Testis (tissue), 2 donors: ENCODE measurements at regions not wholly inside any gene's neighbourhood (a gene's known extent, or its start where the extent isn't known, plus 50 kb on each side); places are given as distances from the start of the nearest gene placed in this dataset.

Source experiments
- DNase-seq: peaks from one replicate; pipeline ENCODE4 v3.0.0-alpha.2; 2019
- H3K27ac ChIP-seq, 2 donors: fragments of 200-600 bp; sonication (generic); one replicate each; pipeline ENCODE4 v1.5.1; 2019
- H3K27me3 ChIP-seq: fragments of 200-600 bp; sonication (generic); one replicate; pipeline ENCODE4 v1.5.1; 2019
- H3K36me3 ChIP-seq: fragments of 200-600 bp; sonication (generic); one replicate; pipeline ENCODE4 v1.5.1; 2017; ENCODE audit warnings: low read depth; ENCODE audit errors: missing control alignments
- H3K4me1 ChIP-seq: fragments of 200-600 bp; sonication (generic); one replicate; pipeline ENCODE4 v1.5.1; 2019
- H3K4me3 ChIP-seq, 2 donors: fragments of 200-600 bp; sonication (generic); one replicate each; pipeline ENCODE4 v1.5.1; 2017 to 2019
- H3K9me3 ChIP-seq: fragments of 200-600 bp; sonication (generic); one replicate; pipeline ENCODE4 v1.5.1; 2017
- POLR2A ChIP-seq: fragments of 450-650 bp; IDR thresholded peaks from one replicate; pipeline ENCODE4 v1.6.1; 2017; ENCODE audit warnings: antibody characterized with exemption, mild to moderate bottlenecking, moderate library complexity
- WGBS, 2 donors: methylation state at CpG; one replicate each; pipeline ENCODE4 v1.1.5; 2018; 5-methylcytosine and 5-hydroxymethylcytosine counted together
- intact Hi-C: fragments of 100-400 bp; cut with DNase I; formaldehyde crosslinking; loops from one replicate; pipeline ENCODE4 v1.15.1; 2023; ENCODE audit warnings: low total_unique reads
- TF ChIP-seq, protein P1 (sequence below), 3 experiments: fragments of 450-650 bp in 2 of 3; fragments of 200-600 bp in 1 of 3; sonication (generic) in 1 of 3; IDR thresholded peaks; one replicate each; pipeline ENCODE4 v1.5.1; 2016 to 2019; ENCODE audit warnings: antibody characterized with exemption in 3 of 3, mild to moderate bottlenecking in 2 of 3, moderate library complexity in 1 of 3

DNA sequence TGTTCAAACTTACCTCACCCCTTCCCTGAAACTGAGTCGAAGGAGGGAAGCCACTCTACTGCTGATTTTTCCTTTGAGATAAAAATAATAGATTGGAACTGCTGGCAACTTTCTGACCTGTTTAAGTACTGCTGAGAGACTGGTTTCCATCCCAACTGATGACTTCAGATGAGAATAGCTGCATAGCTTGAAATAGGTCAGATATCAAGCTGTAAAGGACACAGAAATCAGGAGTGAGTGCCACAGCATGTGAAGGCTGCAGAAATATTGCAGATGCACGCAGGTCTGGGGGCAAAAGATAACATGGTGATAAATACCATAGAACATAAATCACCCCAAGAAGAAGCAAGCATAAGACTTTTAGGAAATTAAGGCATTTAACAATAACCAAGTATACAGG is 923.2 kb downstream of the SH3BGRL start:
- TF ChIP-seq POLR2A, result no peak
- TF ChIP-seq, protein P1, sequence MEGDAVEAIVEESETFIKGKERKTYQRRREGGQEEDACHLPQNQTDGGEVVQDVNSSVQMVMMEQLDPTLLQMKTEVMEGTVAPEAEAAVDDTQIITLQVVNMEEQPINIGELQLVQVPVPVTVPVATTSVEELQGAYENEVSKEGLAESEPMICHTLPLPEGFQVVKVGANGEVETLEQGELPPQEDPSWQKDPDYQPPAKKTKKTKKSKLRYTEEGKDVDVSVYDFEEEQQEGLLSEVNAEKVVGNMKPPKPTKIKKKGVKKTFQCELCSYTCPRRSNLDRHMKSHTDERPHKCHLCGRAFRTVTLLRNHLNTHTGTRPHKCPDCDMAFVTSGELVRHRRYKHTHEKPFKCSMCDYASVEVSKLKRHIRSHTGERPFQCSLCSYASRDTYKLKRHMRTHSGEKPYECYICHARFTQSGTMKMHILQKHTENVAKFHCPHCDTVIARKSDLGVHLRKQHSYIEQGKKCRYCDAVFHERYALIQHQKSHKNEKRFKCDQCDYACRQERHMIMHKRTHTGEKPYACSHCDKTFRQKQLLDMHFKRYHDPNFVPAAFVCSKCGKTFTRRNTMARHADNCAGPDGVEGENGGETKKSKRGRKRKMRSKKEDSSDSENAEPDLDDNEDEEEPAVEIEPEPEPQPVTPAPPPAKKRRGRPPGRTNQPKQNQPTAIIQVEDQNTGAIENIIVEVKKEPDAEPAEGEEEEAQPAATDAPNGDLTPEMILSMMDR (IDR thresholded peaks at IDR 0.05), result no peak
- no peak overlapping the region for H3K27ac ChIP-seq
- no peaks in the 10 kb centered on the region for H3K36me3 ChIP-seq
- H3K4me3 ChIP-seq, result no peak overlapping the region
- DNase-seq, result no peak
- no peaks in the 10 kb centered on the region for H3K9me3 ChIP-seq
- intact Hi-C loops, result no loop called here
- no peaks in the 10 kb centered on the region for H3K4me1 ChIP-seq
- no peaks in the 10 kb centered on the region for H3K27me3 ChIP-seq
- 26 to 28% methylated on average over 2 of the region's 2 CpGs for WGBS, 2 donors

DNA sequence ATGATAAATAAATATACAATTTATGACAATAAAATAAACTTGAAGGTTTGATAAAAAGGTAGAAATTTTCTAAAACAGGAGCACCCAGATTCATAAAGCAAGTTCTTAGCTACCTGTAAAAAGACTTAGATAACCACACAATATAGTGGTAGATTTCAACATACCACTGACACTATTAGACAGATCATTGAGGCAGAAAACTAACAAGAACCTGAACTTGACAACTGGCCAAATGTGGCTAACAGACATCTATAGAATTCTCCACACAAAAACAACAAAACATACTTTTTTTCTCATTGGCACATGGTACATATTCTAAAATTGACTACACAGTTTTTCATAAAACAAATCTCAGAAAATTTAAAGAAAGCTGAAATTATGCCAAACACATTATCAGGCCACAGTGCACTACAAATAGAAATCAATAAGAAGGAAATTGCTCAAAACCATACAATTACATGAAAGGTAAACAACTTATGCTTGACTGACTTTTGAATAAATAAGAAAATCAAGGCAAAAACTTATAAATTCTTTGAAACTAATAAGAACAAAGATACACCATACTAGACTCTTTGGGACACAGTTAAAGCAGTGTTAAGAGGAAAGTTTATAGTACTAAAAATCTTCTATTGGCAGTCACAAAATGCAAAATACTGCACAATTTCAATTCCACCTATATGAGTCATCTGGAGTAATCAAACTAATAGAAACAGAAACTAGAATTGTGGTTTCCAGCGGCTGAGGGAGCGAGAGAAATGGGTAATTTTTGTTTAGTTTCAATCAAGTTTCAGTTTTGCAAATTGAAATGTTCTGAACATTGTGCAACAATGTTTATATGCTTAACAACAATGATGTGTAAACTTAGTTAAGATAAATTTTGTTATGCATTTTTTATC is 925.6 kb downstream of the SH3BGRL start:
- no peaks in the 10 kb centered on the region for H3K9me3 ChIP-seq
- H3K4me1 ChIP-seq, result no peaks in the 10 kb centered on the region
- no peak overlapping the region for H3K4me3 ChIP-seq
- intact Hi-C loops, result no loop called here
- no peak overlapping the region for H3K27ac ChIP-seq
- no peaks in the 10 kb centered on the region for H3K27me3 ChIP-seq
- WGBS, 2 donors, result 70 to 80% methylated on average over 2 of the region's 2 CpGs
- no peaks in the 10 kb centered on the region for H3K36me3 ChIP-seq
- TF ChIP-seq, protein P1 (IDR thresholded peaks at IDR 0.05), result no peak
- no peak for TF ChIP-seq POLR2A
- DNase-seq, result no peak

DNA sequence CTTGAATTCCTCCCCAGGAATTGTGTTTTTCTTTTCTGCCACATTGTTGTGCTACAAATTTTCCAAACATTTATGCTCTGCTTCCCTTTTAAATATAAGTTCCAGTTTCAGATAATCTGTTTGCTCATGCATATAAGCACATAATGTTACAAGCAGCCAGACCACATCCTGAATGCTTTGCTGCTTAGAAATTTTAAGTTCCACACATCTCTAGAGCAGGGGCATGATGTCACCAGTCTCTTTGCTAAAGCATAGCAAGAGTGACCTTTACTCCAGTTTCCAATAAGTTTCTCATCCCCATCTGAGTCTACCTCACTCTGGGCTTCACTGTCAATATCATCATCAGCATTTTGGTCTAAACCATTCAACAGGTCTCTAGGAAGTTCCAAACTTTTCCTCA is 932.5 kb downstream of the SH3BGRL start:
- Histone ChIP-seq H3K4me3 (no peak overlapping the region), H3K27me3 (no peaks in the 10 kb centered on the region), H3K36me3 (no peaks in the 10 kb centered on the region), H3K4me1 (no peaks in the 10 kb centered on the region), H3K9me3 (no peaks in the 10 kb centered on the region), H3K27ac (no peak overlapping the region)
- TF ChIP-seq, protein P1 (IDR thresholded peaks at IDR 0.05), result no peak
- no peak for TF ChIP-seq POLR2A
- intact Hi-C loops, result no loop called here
- DNase-seq, result no peak

- no peak for TF ChIP-seq POLR2A
- TF ChIP-seq, protein P1 (IDR thresholded peaks at IDR 0.05), result no peak
Measured at GRCh38 chrX:82141942-82142341, 940.0 kb downstream of the SH3BGRL start.

GRCh38 chrX:82161195-82161594 is 959.3 kb downstream of the SH3BGRL start:
- H3K27me3 ChIP-seq, result no peaks in the 10 kb centered on the region
- intact Hi-C loops, result no loop called here
- no peaks in the 10 kb centered on the region for H3K4me1 ChIP-seq
- H3K36me3 ChIP-seq, result no peaks in the 10 kb centered on the region
- TF ChIP-seq, protein P1 (IDR thresholded peaks at IDR 0.05), result no peak
- no peak for TF ChIP-seq POLR2A
- DNase-seq, result no peak
- H3K9me3 ChIP-seq, result no peaks in the 10 kb centered on the region
- H3K4me3 ChIP-seq, result no peak overlapping the region
- WGBS, 2 donors, result 87% methylated on average over 2 of the region's 2 CpGs
- no peak overlapping the region for H3K27ac ChIP-seq

More at GRCh38 chrX:82141942-82142341, 940.0 kb downstream of the SH3BGRL start:
- intact Hi-C loops, result no loop called here
- Histone ChIP-seq H3K9me3 (no peaks in the 10 kb centered on the region), H3K4me1 (no peaks in the 10 kb centered on the region), H3K27me3 (no peaks in the 10 kb centered on the region), H3K36me3 (no peaks in the 10 kb centered on the region), H3K4me3 (no peak overlapping the region), H3K27ac (no peak overlapping the region)
- no peak for DNase-seq
- WGBS, 2 donors, result 60 to 67% methylated on average over 1 of the region's 1 CpG
